ENCODE measurements at regions not wholly inside any gene's neighbourhood (a gene's known extent, or its start where the extent isn't known, plus 50 kb on each side); places are given as distances from the start of the nearest gene placed in this dataset.
"Not testable (repeated sequence)": the region's sequence is repeated elsewhere in the genome, so short reads cannot be mapped to it uniquely, and the experiment has no call there.

DNA sequence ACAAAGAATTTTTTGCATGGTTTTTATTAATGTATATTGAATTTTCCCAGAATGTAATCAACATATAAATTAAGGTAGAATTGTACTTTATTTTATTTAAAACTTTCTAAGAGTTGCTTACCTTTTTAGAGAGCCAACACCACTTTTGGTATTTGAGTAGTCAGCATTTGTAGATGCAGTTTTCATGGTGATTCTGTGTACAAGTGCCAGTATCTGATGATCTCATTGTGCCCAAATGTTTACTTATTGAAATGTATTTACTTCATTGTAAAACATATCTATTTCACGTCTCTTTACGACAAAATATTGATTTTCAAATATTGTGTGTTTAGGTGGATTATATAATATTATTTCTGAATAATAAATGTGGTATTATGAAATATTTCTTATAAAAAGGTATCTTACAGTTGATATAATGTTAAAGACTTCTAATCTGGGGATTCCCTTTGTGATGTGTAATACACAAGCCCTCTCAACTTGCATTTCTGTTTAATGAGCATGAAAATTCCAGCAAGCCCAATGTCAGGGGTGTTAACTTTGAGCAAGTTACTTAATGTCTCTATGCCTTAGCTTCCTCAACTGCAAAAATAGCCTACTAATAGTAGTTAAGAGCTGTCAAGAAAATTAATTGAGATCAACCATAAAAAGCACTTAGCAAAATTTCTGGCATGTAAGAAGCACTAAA is 141.8 kb upstream of the ZNF648 start:
- no peak for TF ChIP-seq EZH2 (IDR thresholded peaks at IDR 0.05; ENCODE audit: low read length, missing control alignments)
- TF ChIP-seq, protein P1, sequence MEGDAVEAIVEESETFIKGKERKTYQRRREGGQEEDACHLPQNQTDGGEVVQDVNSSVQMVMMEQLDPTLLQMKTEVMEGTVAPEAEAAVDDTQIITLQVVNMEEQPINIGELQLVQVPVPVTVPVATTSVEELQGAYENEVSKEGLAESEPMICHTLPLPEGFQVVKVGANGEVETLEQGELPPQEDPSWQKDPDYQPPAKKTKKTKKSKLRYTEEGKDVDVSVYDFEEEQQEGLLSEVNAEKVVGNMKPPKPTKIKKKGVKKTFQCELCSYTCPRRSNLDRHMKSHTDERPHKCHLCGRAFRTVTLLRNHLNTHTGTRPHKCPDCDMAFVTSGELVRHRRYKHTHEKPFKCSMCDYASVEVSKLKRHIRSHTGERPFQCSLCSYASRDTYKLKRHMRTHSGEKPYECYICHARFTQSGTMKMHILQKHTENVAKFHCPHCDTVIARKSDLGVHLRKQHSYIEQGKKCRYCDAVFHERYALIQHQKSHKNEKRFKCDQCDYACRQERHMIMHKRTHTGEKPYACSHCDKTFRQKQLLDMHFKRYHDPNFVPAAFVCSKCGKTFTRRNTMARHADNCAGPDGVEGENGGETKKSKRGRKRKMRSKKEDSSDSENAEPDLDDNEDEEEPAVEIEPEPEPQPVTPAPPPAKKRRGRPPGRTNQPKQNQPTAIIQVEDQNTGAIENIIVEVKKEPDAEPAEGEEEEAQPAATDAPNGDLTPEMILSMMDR (conservative IDR thresholded peaks at IDR 0.05 in 1 of 2, IDR thresholded peaks at IDR 0.05 in 1 of 2; ENCODE audit: low read depth in 1 of 2, low read length in 2 of 2): no peak
- no peak for DNase-seq (ENCODE audit: low read depth in 2 of 2)

DNA sequence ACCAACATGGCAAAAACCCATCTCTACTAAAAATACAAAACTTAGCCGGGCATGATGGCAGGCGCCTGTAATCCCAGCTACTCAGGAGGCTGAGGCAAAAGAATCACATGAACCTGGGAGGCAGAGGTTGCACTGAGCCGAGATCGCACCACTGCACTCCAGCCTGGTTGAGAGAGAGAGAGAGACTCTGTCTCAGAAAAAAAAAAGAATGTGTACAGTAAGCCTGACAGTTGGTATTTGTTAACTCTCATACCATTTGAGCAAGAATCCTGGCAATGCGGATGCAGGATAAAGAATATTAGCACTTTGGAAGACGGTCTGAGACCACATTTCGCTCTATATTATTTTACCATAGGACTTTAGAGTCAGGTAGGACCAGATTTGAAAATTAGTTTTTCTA is 140.0 kb upstream of the ZNF648 start:
- not testable (repeated sequence) for H3K27me3 ChIP-seq (ENCODE audit: control insufficient read depth, insufficient read depth, low read length); H3K9ac ChIP-seq (ENCODE audit: insufficient read depth, low read length); H4K20me1 ChIP-seq (ENCODE audit: control insufficient read depth, extremely low read depth, insufficient read depth, low read length); DNase-seq (ENCODE audit: low read depth in 2 of 2); H3K27ac ChIP-seq (ENCODE audit: insufficient read depth, low read length); H3K4me3 ChIP-seq (replicated peaks in 1 of 4; ENCODE audit: control extremely low read depth in 1 of 4, insufficient read depth in 1 of 4, low read depth in 3 of 4, low read length in 4 of 4); H3K4me2 ChIP-seq (ENCODE audit: extremely low read depth, insufficient read depth, low read length); H3K9me3 ChIP-seq (ENCODE audit: control insufficient read depth, insufficient read depth, low read depth, low read length); H3K4me1 ChIP-seq (ENCODE audit: control insufficient read depth, extremely low read depth, insufficient read depth, low read length); H3K79me2 ChIP-seq (ENCODE audit: control insufficient read depth, insufficient read depth, low read length); H2AFZ ChIP-seq (ENCODE audit: low read length); H3K36me3 ChIP-seq (ENCODE audit: control insufficient read depth, insufficient read depth, low read length)

More for the DNA sequence above, 141.8 kb upstream of the ZNF648 start:
- H3K9ac ChIP-seq (ENCODE audit: insufficient read depth, low read length): no peak overlapping the region
- H3K4me3 ChIP-seq (replicated peaks in 1 of 4; ENCODE audit: control extremely low read depth in 1 of 4, insufficient read depth in 1 of 4, low read depth in 3 of 4, low read length in 4 of 4): no peak overlapping the region
- H3K36me3 ChIP-seq (ENCODE audit: control insufficient read depth, insufficient read depth, low read length): no peaks in the 10 kb centered on the region
- no peak overlapping the region for H3K27ac ChIP-seq (ENCODE audit: insufficient read depth, low read length)
- H3K79me2 ChIP-seq (ENCODE audit: control insufficient read depth, insufficient read depth, low read length): no peaks in the 10 kb centered on the region
- H3K9me3 ChIP-seq (ENCODE audit: control insufficient read depth, insufficient read depth, low read depth, low read length): no peaks in the 10 kb centered on the region
- H3K27me3 ChIP-seq (ENCODE audit: control insufficient read depth, insufficient read depth, low read length): no peaks in the 10 kb centered on the region
- H2AFZ ChIP-seq (ENCODE audit: low read length): no peak overlapping the region
- H3K4me1 ChIP-seq (ENCODE audit: control insufficient read depth, extremely low read depth, insufficient read depth, low read length): no peaks in the 10 kb centered on the region
- H4K20me1 ChIP-seq (ENCODE audit: control insufficient read depth, extremely low read depth, insufficient read depth, low read length): no peaks in the 10 kb centered on the region
- no peak overlapping the region for H3K4me2 ChIP-seq (ENCODE audit: extremely low read depth, insufficient read depth, low read length)

DNA sequence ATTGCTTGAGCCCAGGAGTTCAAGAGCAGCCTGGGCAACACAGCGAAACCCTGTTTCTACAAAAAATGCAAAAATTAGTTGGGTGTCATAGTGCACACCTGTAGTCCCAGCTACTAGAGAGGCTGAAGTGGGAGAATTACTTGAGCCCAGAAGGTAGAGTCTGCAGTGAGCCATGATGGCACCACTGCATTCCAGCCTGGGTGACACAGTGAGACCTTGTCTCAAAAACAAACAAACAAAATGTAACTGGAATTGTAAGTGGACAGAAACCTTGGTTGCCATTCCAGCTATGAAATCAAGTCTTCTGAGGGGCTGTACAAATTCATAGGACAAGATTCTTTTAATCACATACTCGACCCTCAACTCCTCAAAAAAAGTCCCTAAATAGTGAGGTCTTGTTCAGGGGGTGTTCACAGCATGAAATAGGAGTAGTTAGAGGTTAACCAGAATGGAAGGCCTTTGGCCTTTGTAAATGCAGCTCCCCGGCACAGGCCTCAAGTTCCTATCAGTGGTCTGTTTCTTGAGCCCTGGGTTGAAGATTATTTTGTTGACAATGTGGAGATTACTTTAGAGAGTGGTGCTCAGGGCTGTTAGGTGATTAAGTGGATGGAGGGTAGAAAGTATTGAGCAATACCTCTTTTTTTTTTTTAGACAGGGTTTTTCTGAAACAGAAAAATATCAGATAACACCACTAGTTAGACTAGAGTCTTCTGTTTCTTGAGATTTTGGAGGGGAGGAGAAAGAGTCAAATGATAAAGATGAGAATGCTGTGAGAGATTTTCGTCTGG is 138.7 kb upstream of the ZNF648 start:
- Histone ChIP-seq H4K20me1 (ENCODE audit: control insufficient read depth, extremely low read depth, insufficient read depth, low read length) (no peaks in the 10 kb centered on the region), H3K36me3 (ENCODE audit: control insufficient read depth, insufficient read depth, low read length) (no peaks in the 10 kb centered on the region), H3K4me2 (ENCODE audit: extremely low read depth, insufficient read depth, low read length) (no peak overlapping the region), H3K27ac (ENCODE audit: insufficient read depth, low read length) (no peak overlapping the region), H3K79me2 (ENCODE audit: control insufficient read depth, insufficient read depth, low read length) (no peaks in the 10 kb centered on the region), H3K27me3 (ENCODE audit: control insufficient read depth, insufficient read depth, low read length) (no peaks in the 10 kb centered on the region), H3K9me3 (ENCODE audit: control insufficient read depth, insufficient read depth, low read depth, low read length) (no peaks in the 10 kb centered on the region), H3K4me3 (replicated peaks in 1 of 4; ENCODE audit: control extremely low read depth in 1 of 4, insufficient read depth in 1 of 4, low read depth in 3 of 4, low read length in 4 of 4) (no peak overlapping the region), H3K9ac (ENCODE audit: insufficient read depth, low read length) (no peak overlapping the region), H3K4me1 (ENCODE audit: control insufficient read depth, extremely low read depth, insufficient read depth, low read length) (no peaks in the 10 kb centered on the region), H2AFZ (ENCODE audit: low read length) (no peak overlapping the region)
- no peak for TF ChIP-seq EZH2 (IDR thresholded peaks at IDR 0.05; ENCODE audit: low read length, missing control alignments)
- TF ChIP-seq, protein P1 (conservative IDR thresholded peaks at IDR 0.05 in 1 of 2, IDR thresholded peaks at IDR 0.05 in 1 of 2; ENCODE audit: low read depth in 1 of 2, low read length in 2 of 2): no peak
- DNase-seq (ENCODE audit: low read depth in 2 of 2): no peak
